GM18502 (cell line): ENCODE measurements at regions not wholly inside any gene's neighbourhood (a gene's known extent, or its start where the extent isn't known, plus 50 kb on each side); places are given as distances from the start of the nearest gene placed in this dataset.

ENCODE experiments used
- ATAC-seq: cut with Tn5 transposase; IDR thresholded peaks from one replicate; pipeline ENCODE4 v1.9.1; 2021; ENCODE audit warnings: mild to moderate bottlenecking; ENCODE audit not compliant: unreplicated experiment, poor library complexity

DNA sequence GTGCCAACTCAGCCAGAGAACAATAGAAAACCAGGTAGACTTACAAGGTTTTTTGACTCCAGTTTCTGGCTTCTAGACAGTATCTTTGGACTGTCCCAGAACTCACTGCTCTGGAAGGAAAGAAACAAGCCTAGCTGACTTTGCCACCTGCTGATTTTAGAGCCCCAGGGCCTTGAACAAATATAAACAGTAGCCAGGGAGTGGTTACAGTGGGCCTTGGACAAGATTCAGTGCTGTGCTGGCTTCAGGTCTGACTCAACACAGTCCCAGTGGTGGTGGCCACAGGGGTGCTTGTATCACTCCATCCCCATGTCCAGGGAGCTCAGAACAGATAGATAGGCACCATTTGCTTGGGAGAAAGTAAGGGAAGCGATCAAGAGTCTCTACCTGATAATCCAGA is 694.1 kb upstream of the ADGRL3 start:
- ATAC-seq, result no peak

DNA sequence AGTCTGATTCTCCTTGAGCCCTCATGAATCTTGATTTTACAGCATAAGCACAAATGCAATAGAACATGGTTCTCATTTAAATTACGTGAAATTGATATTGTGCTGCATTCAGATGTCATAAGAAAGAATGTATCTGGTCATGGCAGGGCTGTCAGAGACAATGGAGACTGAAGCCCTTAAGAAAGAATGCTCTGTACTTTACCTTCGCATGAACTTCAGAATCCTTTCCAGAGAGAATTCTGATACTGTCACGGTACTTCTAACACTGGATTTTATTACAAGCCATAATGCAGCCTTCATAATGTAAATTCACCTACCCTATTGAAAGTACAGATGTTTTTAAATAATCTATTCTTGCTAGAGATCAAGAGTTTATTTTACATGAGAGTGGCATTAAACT is 677.9 kb upstream of the ADGRL3 start:
- ATAC-seq, result no peak

DNA sequence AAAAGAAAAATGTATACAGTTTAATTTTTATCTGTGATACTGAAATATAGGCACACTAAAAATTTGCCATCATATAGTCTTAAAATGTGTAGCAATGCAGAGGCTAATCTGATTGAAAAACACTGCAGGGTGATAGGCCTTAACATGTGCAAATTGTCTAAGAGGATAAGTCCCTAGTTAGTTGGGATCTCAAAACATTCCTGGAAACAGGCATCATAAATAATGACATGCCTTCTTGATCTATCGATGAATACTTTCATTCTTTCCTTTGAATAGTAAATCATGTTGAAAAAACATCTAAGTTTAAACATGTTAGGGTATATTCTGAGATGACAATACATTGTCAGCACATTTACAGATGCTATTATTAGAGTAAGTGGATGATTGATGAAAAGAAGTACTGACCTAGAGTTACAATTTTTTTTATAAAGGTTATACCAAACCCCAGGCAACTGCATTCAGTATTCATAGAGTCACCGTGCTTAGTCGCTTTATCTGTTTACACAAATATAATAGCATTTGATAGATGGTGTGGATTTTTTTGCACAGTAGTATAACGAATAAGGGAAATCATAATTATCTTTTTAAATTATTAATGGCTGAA is 668.2 kb upstream of the ADGRL3 start:
- no peak for ATAC-seq

DNA sequence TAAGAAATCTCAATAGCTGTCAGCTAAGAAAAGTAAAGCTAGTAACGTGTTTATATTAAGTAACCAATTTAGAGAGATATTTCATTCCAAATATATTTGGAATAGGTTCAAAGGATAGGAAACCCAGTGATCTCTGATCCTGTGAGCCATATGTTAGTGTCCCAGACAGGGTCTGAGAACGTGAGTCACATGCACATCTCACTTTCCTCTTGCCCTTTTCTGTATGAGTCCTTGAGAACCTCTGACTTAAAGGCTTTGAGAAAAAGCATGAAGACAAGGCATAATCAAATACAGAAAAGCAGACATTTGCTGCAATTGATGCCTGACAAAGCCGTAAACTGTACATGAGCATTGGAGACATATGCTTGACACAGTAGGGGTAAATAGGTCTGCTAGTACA is 655.1 kb upstream of the ADGRL3 start:
- no peak for ATAC-seq

DNA sequence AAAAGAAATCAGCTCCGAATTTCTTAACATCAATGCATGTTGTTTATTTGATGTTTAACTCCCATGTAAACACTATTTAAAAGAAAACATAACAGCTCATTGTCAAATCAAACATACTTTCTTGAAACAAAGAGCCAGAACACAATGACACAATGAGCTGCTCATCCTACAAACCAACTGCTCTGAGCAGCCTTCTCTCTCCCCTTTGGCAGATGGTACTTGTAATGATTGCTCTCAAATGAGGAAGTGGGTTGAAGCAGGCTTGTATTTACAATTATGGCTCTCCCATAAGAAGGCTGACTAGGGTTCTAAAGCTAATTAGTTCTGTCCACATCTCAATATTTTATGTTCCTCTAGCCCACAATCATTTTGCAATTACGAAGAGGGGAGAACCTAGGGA is 637.8 kb upstream of the ADGRL3 start:
- ATAC-seq, result no peak

DNA sequence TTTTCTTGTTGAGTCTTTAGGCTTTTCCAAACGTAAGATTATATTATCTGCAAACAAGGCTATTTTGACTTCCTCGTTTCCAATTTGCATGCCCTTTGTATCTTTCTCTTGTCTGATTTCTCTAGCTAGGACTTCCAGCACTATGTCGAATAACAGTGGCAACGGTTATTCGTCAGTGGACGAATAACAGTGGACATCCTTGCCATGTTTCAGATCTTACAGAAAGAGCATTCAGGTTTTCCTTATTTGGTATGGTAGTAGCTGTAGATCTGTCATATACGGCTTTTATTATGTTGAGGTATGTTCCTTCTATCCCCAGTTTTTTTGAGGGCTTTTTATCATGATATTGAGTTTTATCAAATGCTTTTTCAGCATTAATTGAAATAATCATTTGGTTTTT is 634.6 kb upstream of the ADGRL3 start:
- no peak for ATAC-seq

DNA sequence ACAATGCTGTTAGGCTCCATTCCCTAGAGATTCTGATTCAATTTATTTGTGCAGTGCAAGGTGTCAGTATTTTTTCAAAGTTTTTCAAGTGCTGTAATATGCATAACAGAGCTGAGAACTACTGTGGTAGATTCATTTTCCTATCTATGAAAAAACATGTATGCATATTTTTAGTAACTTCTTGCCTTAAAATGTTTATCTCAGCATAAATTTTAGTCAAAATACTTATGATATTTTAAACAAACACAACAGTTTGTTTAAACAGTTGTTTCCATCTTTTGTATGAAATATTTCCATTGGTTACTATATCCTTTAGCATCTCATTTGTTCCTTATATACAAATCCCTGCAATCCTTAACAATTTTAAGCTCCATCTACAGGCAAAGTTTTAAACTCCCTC is 624.8 kb upstream of the ADGRL3 start:
- no peak for ATAC-seq

DNA sequence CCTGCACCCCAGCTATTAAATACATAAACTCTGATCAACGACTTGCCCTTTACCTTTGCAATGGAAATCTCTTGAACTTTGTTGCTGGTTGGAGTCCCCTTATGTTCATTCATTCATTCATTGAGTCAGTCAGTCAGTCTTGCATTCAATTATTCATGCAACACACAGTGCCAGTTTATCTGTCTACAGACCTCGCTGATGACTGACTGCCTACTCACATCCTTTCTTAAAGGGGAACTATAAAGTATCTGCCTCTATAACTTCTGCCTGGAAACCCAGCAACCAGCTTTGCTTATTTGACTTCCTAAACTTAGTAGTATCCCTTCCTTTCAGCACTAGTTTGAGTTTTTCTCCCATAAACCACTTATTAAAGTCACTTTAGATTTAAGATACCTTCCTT is 620.8 kb upstream of the ADGRL3 start:
- ATAC-seq, result no peak

DNA sequence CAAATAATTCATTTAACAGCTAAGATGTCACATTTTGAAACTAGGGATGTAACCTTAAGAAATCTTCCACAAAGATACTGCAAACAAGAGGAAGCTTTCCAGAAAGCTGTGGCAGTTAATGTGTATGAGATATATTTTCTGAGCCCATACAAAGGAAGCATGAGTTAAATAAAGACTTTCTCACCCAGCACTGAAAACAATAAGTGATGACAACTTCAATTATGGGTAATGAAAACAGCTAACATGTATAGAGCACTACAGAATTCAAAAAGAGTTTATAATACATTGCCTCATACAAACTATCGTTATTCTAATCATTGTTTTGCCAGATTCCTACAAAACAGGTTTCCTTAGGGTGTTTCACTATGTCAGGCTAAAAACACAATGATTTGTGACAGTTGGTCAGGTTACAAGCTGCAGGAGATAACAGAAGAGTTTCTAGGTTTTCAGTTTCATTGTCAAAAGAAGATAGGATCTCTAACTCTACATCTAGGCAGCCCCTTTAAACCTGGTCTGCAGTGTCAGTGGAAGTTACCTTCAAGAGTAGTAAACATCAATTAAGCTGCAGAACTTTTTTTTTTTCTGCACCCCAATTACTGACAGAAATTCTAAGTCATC is 618.1 kb upstream of the ADGRL3 start:
- no peak for ATAC-seq

DNA sequence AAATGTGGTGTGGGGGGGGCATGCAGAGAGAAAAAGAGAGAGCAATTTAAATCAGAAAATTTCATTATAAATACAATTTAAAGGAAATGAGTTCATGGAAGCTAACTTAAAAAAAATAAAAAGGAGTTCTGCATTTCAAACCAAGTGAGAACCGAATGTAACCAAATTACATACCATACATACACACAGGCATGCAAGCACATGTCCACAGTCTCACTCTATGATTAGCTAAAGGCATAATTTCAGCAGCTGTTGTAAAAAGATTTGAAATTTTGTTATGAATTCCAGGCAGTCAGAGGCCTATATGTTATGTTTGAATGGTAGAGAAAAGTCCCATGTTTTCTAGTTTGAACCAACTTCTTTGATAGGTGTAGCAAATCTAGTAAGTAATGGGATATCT is 611.6 kb upstream of the ADGRL3 start:
- no peak for ATAC-seq

DNA sequence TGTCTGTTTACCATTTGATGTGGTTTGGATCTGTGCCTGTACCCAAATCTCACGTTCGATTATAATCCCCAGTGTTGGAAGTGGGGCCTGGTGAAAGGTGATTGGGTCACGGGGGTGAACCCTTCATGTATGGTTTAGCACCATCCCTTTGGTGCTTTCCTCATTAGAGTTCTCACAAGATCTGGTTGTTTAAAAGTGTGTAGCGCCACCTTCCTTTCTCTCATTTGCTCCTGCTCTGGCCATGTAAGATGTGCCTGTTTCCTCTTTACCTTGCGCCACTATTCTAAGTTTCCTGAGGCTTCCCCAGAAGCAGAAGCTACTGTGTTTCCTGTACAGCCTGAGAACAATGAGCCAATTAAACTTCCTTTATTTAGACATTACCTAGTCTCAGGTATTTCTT is 610.7 kb upstream of the ADGRL3 start:
- ATAC-seq, result no peak

DNA sequence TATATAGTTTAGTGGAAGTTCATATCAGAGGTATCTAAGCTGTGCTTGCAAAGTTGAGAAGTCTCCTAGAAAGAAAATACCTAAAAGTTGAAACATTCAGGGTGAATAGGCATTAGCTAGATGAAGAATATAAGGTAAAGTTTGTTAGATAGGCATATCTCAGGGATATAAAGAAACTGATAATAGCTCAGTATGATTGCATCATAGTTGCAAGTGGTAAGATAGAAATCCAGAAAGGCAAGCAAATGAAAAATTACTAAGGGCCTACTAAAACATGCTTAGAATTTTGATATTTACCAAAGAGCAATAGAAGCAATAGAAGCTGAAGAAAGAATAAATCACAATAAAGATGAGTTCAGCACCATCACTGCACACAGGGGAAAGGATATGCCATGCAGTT is 610.0 kb upstream of the ADGRL3 start:
- ATAC-seq, result no peak

DNA sequence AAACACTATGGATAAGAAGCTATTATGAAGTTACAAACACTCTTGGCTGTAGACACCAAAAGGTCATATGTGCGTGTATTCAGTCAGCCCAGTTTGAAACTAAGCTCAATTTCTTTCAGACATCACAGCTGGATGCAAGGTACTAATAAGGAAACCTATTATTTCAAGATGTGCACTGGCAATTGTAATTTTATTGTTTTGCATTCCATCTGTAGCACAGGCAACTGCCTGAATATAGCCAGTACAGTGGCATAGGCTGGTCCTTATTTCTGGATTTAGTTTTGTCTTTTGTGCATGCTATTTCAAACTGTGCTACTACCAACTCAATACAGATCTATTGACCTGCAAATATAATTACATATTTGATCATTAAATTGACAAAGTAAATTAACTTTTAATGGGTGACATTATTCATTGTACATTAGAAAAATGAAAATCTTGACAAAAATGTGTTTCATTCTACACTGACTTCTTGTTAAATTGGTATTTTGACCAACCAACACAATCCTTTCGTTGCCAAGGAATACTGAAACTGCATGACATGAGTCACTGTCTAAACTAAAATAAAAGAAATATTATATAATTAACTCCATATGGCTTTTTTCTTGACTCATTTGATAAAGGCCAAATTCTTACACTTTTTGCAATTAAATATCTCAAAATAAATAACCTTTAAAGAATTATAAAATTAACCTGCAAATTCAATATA is 594.3 kb upstream of the ADGRL3 start:
- ATAC-seq, result no peak

DNA sequence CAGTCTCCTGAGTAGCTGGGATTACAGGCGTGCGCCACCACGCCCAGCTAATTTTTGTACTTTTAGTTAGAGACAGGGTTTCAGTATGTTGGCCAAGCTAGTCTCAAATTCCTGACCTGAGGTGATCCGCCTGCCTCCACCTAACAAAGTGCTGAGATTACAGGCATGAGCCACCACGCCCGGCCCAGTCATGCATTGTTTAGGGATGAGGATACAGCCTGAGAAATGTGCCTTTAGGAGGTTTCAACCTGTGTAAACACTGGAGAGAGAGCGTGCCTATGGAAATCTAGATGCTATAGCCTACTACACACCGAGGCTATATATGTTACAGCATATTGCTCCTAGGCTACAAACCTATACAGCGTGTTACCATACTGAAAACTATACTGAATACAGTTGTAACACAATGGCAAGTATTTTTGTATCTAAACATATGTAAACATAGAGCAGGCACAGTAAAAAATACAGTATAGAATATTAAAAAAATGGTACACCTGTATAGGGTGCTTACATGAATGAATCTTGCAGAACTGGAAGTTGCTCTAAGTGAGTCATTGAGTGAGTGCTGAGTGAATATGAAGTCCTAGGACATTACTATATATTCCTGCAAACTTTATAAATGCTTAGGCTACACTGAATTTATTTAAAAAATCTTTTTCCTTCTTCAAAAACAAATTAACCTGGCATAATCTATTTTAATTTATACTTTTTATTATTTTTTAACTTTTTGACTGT is 588.2 kb upstream of the ADGRL3 start:
- no peak for ATAC-seq

DNA sequence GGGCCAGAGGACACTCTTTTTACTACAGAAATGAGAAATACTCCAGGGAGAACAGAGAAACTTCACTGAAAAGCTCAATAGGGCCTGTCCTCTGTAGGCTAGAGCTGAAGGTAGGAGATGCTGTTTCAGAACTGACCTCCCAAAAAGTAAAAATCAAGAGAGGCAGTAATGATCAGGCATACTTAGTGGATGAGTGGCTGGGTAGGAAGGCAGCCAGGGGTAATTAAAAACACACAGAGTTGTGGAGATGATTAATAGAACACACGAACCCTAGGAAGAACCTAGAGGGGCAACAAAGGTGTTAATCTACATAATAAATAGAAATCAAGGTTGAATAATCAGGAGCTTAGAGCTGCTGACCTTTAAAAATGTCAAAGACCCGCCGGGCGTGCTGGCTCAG is 582.4 kb upstream of the ADGRL3 start:
- no peak for ATAC-seq

DNA sequence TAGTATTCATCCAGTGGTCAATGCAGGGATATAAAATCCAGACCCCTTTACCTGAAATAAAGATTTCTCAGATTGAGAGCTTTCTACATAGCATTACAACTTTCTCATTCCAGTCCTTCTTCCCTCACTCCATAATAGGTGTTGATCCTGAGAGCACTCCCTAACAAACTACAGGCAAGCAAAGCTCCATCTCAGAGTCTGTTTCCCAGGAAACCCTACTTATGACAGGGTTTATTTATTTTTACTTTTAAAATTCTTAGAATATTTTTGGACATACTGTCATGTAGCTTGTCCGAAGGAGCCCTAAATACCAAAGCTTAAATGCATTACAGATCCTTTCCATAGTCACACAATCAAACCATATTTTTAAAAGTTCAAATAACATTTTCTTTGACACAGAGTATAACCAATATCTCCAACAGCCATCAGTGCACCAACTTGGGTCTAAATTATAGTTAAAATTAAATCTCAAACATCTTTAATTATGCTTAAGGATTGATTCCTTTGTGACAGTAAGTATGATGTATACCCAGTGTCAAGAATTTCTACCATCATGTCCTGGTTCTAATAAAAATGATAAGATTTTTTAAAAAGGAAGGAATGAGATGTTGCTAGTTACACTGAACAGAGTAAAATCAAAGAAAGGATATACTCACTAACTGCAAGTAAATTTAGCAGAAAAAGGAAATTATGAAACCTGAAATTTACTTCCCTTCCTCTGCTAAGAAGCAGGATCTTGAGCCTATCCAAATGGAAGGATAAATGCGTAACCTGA is 580.4 kb upstream of the ADGRL3 start:
- ATAC-seq, result no peak

DNA sequence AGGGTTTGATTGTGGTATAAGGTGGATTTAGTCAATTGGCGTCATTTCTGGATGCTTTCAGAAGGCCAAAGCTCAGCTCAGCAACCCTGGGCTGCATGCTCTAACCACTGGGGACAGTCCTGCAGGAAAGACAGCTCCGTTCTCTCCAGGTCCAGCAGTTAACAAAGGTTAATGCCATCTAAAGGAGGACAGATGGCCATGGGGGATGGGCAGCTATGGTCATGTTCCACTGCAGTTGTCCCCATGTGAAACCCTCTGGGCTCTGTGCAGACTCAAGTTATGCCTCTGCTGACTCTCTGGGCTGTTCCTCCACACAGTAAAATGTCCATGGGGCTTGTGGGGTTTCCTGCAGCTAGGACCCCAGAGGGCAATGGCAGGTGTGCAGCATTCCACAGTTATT is 562.1 kb upstream of the ADGRL3 start:
- no peak for ATAC-seq

DNA sequence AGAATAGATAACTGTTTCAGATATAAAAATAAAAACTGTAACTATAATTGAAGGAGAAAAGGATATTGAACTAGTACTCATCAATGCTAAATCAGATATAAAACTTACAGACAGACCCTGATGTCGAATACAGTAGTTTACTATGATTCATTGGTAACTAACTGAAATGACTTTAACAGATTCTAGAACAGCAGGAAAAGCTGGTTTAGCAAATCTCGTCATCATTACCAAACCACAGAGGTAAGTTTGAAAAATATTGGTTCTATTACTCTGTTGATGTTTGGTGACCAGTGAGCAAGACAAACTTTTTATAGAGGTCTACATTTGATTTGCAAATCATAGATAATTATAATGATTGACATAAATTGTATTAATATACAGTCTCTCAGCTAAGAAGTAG is 551.4 kb upstream of the ADGRL3 start:
- ATAC-seq, result no peak

DNA sequence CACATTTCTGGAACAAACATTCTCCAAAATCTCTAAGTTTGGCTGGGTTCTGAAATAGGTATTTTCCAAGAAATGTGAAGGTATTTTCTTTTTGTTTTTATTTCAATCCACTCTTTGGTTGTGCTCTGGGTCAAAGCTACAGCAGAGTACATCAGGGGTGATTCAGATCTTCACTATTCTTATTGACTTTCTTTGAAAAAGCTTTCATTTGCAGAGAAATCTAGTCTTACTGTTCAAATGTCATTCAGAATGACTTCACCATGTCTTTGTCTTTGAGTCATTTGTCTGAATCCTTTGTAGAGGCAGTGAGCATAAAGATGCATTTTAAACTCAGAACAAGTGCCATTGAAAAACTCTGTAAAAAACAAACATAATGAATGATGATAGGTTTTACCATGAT is 547.2 kb upstream of the ADGRL3 start:
- no peak for ATAC-seq

DNA sequence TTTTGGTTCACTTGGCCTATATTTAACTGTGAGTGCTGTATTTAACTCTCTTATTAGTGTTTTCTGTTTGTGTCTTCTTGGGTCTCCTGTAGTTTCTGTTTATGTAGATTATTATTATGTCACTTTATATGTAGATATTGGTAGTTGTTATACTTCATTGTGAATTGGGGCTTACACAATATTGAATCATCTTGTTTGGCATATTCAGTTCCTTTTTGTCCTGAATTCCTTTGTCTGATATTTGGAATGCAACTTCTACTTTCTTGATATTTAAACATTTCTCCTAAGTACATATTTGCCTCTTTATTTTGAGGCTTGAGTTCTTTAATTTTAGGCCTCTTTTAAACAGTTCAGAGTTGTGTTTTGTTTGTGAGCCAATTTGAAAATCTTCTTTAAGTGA is 544.8 kb upstream of the ADGRL3 start:
- no peak for ATAC-seq

DNA sequence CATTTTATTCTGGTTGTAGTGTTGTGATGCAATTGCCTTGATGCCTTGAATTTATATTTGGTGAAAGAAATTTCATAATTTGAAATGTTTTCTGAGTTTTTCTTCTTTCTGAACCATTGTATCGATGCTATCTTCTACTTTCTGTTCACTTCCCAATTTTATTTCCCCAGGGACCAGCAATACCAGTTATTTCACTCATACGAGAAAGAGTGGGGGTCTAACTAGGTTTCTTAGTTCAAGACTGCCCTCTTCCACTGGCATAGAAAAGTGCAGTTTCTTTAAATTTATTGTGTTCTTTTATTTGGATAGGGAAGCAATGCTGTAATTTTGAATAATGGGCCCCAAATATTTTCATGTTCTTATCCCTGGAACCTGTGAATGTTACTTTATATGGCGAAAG is 544.0 kb upstream of the ADGRL3 start:
- no peak for ATAC-seq
